Endothelial cell (in vitro differentiated cells): ENCODE measurements at regions not wholly inside any gene's neighbourhood (a gene's known extent, or its start where the extent isn't known, plus 50 kb on each side); places are given as distances from the start of the nearest gene placed in this dataset.

Experiments
- DNase-seq: peaks from one replicate; pipeline ENCODE4 v3.0.0; 2021; ENCODE audit warnings: low spot score
- H3K27ac Mint-ChIP-seq: one replicate; pipeline ENCODE4 v1.8.0; 2021; ENCODE audit warnings: mixed read lengths, inconsistent platforms; ENCODE audit not compliant: unreplicated experiment
- H3K27me3 Mint-ChIP-seq: one replicate; pipeline ENCODE4 v1.8.0; 2021; ENCODE audit warnings: mild to moderate bottlenecking, moderate library complexity, mixed read lengths, inconsistent platforms; ENCODE audit not compliant: unreplicated experiment
- H3K36me3 Mint-ChIP-seq: one replicate; pipeline ENCODE4 v1.8.0; 2021; ENCODE audit warnings: mild to moderate bottlenecking, low read depth, mixed read lengths, inconsistent platforms; ENCODE audit not compliant: unreplicated experiment
- H3K4me1 Mint-ChIP-seq: one replicate; pipeline ENCODE4 v1.8.0; 2021; ENCODE audit warnings: mild to moderate bottlenecking, mixed read lengths, inconsistent platforms; ENCODE audit not compliant: unreplicated experiment
- H3K4me3 Mint-ChIP-seq: one replicate; pipeline ENCODE4 v1.8.0; 2021; ENCODE audit warnings: mild to moderate bottlenecking, mixed read lengths, inconsistent platforms; ENCODE audit not compliant: unreplicated experiment
- H3K9me3 Mint-ChIP-seq: one replicate; pipeline ENCODE4 v1.8.0; 2021; ENCODE audit warnings: mixed read lengths, inconsistent platforms; ENCODE audit not compliant: unreplicated experiment
- CTCF ChIP-seq: fragments of 200-600 bp; sonication (generic); IDR thresholded peaks from one replicate; pipeline ENCODE4 v1.5.0; 2021; ENCODE audit warnings: antibody characterized with exemption; ENCODE audit not compliant: unreplicated experiment

- no peaks in the 10 kb centered on the region for H3K9me3 Mint-ChIP-seq
These were observed 218.3 kb upstream of the CPNE8 start for GRCh38 chr12:39123580-39124253.

GRCh38 chr12:39122562-39123204, 217.3 kb upstream of the CPNE8 start:
- H3K4me1 Mint-ChIP-seq, result peaks cover 11% of the 10 kb centered on the region
- no peaks in the 10 kb centered on the region for H3K27me3 Mint-ChIP-seq
- no peak overlapping the region for H3K4me3 Mint-ChIP-seq
- no peaks in the 10 kb centered on the region for H3K9me3 Mint-ChIP-seq
- no peak overlapping the region for H3K27ac Mint-ChIP-seq
- no peak for DNase-seq
- H3K36me3 Mint-ChIP-seq, result no peaks in the 10 kb centered on the region
- TF ChIP-seq CTCF, result no peak

More at GRCh38 chr12:39123580-39124253, 218.3 kb upstream of the CPNE8 start:
- H3K4me3 Mint-ChIP-seq, result no peak overlapping the region
- H3K36me3 Mint-ChIP-seq, result no peaks in the 10 kb centered on the region
- DNase-seq, result no peak
- TF ChIP-seq CTCF, result no peak
- H3K27ac Mint-ChIP-seq, result no peak overlapping the region
- no peaks in the 10 kb centered on the region for H3K27me3 Mint-ChIP-seq
- peaks cover 11% of the 10 kb centered on the region for H3K4me1 Mint-ChIP-seq

- H3K4me3 Mint-ChIP-seq, result no peak overlapping the region
- no peaks in the 10 kb centered on the region for H3K4me1 Mint-ChIP-seq
- no peaks in the 10 kb centered on the region for H3K36me3 Mint-ChIP-seq
- TF ChIP-seq CTCF, result no peak
- DNase-seq, result no peak
- no peak overlapping the region for H3K27ac Mint-ChIP-seq
- no peaks in the 10 kb centered on the region for H3K27me3 Mint-ChIP-seq
- H3K9me3 Mint-ChIP-seq, result no peaks in the 10 kb centered on the region
These were observed 211.5 kb upstream of the CPNE8 start for GRCh38 chr12:39116861-39117260.

GRCh38 chr12:39112064-39112463, 206.7 kb upstream of the CPNE8 start:
- Mint-ChIP-seq H3K9me3 (no peaks in the 10 kb centered on the region), H3K36me3 (no peaks in the 10 kb centered on the region), H3K4me1 (no peaks in the 10 kb centered on the region)

More at GRCh38 chr12:39112064-39112463, 206.7 kb upstream of the CPNE8 start:
- H3K4me3 Mint-ChIP-seq, result no peak overlapping the region
- no peak for DNase-seq
- no peaks in the 10 kb centered on the region for H3K27me3 Mint-ChIP-seq
- H3K27ac Mint-ChIP-seq, result no peak overlapping the region
- TF ChIP-seq CTCF, result no peak
